ENCODE measurements at regions not wholly inside any gene's neighbourhood (a gene's known extent, or its start where the extent isn't known, plus 50 kb on each side); places are given as distances from the start of the nearest gene placed in this dataset.

GRCh38 chr7:41403291-41403690, 299.6 kb downstream of the INHBA start:
- TF ChIP-seq CTCF (IDR thresholded peaks at IDR 0.05), result no peak
- TF ChIP-seq POLR2AphosphoS5 (IDR thresholded peaks at IDR 0.05), result no peak
- TF ChIP-seq POLR2A (IDR thresholded peaks at IDR 0.05), result no peak
